NCI-H524 treated with DMSO at 0.1 percent for 48 hours (cell line): ENCODE measurements at regions not wholly inside any gene's neighbourhood (a gene's known extent, or its start where the extent isn't known, plus 50 kb on each side); places are given as distances from the start of the nearest gene placed in this dataset.

Source experiments
- DNase-seq: peaks from one replicate; lab custom pipeline; 2025; lab: John Stamatoyannopoulos, UW

DNA sequence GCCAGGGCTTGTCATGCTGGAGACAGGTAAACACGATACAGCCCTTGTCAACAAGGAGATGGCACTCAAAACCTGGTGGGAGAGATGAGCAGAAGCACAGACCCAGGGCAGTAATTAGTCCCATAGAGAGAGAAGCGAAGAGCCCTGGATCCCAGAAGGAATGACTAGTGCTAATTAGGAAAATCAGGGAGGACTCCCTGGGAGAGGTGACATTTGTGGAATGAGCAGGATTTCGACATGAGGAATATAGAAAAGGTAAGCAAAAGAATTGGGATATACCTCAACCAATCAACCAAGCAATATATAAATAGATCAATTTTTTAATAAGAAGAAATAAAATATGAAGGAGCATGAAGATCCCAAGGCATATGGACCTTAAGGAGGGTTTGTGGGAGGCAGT is 98.5 kb upstream of the GJB5 start:
- no peak for DNase-seq

DNA sequence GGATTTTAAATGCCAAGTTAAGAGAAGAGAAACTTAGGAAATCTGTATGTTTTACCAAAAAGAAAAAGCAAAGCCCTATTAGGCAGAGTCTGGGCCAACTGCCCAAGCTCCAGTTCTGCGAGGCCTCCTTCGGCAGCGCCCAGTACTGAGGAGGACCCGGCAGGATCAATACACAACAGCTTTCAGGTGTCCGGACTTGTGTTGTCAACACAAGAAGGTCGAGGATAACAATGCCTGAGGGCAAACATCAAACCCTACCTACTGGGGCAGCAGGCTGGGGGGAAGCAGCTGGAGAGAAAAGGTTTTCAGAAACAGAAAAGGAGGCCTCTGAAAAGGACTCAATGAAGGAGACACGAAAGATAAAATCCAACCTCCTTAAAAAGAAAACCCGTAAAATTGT is 98.1 kb upstream of the GJB5 start:
- no peak for DNase-seq

DNA sequence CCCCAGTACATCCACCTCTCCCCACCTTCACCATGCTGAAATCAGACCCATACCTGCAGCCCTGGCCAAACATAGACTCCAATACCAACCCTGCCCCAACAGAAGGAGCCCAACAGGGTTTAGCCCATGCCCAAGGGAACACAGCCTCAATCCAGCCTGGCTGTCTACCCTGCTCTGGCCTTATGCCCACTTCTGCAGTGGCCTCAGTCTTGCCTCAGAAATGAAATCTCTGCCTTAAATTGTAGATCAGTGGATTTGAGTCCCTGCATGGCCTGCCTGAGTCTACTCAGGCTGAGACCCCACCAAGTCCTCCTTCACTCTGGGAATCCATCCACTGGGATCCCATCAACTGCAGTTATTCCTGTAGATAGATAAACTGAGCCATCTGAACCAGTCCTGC is 97.6 kb upstream of the GJB5 start:
- no peak for DNase-seq

DNA sequence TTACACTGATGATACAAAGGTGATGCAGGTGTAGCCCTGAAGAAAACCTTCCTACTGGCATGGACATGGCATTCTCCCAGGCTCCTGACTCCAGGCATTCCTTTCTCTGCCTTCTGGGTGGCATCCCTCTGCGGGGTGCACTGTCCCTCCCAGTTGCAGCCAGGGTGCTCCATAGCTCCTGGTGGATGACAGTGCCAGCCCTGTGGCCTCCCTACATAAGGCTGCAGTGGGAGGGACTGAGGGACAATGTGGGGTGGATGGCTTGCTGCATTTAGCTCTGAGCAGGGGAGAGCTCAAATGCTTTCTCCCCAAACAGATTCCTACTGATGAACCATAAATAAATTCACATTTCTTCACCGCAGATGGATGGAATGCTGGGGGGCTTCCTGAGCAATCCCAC is 97.0 kb upstream of the GJB5 start:
- DNase-seq, result no peak

DNA sequence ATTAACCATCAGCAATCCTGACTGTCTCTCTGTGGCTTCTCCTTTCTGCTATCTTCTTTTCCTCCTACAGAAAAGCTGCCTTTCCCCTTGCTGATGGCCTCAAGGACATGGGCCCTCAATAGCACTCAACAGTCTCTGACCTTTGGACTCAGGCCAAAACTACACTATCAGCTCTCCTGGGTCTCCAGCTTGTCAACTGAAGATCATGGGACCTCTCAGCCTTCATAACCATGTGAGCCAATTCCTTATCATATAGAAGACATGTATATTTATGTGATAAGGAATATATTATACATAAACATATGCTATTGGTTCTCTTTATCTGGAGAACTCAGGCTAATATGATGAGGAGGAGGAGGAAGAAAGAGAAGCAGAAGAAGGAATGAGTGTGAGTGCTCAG is 91.8 kb upstream of the GJB5 start:
- DNase-seq, result no peak

DNA sequence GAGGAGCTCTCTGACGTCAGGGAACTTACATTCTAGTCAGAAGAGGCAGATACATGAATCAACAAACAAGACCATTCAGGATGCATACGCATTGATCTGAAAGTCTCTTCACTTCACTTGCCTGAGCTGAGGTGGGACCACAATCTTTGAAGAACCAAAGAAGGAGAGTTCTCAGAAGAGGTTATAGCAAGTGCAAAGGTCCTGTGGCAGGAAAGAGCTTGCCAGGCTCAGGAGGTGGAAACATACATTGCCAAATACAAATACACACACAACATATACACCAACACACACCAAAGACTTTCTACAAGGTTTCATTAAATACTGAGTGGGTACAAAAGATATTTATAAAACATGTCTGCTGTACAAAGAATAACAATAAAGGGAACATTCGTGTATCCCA is 86.8 kb upstream of the GJB5 start:
- no peak for DNase-seq

DNA sequence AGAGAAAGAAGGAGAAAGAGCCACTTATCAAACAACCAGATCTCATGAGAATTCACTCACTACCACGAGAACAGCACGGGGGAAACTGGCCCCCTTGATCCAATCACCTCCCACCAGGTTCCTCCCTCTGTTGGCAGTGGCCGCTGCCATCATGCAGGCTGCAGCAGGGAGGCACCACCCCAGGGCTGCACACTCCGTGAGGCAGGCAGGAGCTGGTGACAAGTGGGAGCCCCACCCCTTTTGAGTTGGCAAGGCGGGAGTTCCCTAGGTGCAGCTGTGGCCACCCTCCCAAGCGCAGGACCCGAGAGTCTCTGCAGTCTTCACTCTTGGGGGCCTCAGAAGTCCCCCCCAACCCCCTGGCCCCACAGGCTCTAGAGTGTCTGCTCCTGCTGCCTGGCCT is 83.9 kb upstream of the GJB5 start:
- DNase-seq, result no peak

DNA sequence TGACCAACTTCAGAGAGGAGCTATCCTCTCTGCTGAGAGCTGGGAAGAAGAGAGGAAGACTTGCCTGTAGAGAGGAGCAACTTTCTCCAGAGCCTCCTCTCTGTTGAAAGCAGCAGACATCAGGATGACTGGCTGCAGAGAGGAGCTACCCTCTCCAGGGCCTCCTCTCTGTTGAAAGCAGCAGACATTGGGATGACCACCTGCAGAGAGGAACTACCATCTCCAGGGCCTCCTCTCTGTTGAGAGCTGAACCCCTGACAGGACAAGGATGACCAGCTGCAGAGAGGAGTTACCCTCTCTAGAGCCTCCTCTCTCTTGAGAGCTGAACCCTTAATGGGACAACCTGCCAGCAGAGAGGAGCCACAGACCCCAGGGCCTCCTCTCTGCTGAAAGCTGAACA is 83.0 kb upstream of the GJB5 start:
- no peak for DNase-seq

DNA sequence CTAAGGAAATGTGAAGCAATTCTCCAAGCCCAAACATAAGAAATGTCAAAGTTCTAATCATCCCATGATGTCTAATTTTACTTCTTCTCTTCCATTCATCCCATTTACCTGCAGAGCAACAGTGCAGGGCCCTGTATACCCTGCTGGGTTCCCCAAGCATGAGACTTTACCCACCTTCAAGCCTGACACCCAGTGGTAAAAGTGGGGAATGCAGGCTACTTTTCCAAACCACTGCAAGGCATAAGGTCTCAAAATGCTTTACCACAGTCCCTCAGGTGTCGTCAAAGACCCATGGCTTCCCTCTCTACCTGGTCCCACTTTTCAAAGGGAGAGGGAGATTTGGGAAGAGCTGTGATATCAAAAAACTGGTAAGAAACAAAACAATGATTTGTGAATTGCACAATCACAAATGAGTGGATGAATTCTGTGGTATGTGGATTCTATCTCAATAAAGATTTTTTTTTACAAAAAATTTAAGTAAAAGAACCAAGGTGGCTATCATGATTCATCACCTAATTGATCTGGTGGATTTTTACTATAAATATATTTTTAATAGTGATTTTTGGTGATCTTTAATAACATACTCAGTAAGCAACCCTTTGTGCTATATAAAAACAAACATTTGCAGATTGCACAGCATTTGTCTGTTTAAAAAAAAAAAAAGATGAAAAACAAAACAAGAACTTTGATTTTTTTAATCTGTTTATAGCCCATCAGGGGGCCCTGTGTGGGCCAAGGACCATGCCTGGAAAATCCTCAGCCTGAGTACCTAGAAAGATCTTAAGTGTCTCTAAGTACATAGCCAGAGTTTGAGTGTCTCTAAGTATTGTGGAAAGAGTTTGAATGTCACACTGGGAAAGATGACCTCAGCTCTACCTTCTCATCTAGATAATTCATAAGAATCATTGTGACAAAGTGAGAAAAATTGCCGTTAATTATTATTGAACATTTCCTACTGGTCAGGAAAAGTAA is 73.1 kb upstream of the GJB5 start:
- DNase-seq, result no peak

DNA sequence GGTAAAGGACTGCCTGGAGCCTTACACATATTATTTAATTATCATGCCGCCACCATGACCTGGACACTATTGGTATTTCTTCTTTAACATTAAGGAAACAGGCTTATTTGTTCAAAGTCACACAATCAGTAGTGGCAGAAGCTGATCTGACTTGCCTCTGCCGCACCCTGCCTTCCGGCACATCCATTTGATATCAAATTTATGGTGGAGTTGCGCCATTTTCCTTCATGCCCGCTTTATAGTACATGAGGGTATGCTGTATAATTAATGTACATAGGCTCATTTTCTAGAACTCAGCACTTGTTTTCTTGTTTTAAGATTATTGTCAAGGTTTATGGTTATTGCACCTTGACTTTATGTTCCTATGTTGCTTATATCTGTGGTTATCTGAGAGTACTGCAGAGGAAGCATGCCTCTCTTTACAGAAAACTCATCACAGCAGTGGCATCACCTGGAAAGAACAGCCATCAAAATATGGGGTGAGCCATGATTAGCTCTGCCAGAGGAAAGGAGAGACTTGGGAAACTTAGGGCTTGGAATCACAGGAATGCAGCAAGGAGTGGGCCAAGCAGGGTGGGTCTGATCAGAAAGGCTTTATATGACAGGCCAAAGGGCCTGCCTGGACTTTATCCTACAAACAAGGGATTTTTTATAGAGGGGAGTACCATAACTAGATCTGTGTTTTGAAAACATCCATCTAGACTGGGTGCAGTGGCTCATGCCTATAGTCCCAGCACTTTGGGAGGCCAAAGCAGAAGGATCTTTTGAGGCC is 72.2 kb upstream of the GJB5 start:
- no peak for DNase-seq

DNA sequence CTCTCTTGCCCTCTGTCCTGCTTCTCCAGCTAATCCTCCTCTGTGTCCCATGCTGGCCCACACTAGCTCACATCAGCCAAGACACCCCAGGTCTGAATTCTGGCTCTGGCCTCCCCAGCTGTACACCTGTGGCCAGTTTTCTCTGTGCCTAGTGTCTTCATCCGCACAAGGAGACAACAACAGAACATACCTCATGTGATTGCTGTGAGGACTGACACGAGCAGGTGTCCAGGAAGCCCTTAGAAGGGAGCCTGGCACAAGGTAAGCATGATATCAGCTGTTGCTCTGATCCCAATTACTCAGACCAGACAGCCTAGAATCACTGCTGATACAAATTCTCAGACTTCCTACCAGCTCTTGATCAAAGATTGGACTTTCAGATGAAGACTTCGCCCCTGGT is 71.2 kb upstream of the GJB5 start:
- no peak for DNase-seq

DNA sequence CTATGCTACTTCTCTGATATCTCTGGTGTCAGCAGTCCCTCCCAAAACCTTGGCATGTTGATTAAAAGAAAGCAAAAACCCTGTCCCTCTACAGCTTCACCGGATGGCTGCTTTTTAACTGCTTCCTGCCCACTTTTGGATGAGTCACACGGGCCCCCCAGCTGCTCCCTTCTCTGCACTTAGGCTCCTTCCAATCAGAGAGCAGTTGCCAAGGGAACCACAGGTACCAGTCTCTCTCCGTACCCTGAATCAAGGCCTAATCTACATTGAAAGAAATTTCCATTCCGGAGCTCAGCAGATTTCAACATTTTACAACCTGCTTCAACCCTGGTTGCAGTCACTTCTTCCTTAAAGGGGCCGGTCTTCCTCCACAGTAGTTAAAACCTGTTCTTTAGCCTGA is 70.6 kb upstream of the GJB5 start:
- DNase-seq, result peak; percentile 45

DNA sequence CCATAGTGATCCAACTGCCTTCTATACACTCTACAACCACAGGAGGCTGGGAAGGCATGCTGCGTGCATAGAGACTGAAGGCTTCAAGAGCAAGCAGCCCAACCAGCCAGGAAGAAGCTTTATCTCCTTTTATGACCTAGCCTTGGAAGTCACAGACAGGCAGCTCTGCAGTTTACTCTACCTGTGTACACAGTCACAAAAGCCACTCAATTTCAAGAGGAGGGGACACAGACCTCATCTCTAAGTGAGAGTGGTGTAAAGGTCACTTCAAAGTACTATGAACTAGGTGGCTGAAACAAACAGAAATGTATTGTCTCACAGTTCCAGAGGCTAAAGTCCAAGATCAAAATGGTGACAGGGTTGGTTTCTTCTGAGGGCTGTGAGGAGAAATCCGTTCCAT is 69.6 kb upstream of the GJB5 start:
- no peak for DNase-seq

DNA sequence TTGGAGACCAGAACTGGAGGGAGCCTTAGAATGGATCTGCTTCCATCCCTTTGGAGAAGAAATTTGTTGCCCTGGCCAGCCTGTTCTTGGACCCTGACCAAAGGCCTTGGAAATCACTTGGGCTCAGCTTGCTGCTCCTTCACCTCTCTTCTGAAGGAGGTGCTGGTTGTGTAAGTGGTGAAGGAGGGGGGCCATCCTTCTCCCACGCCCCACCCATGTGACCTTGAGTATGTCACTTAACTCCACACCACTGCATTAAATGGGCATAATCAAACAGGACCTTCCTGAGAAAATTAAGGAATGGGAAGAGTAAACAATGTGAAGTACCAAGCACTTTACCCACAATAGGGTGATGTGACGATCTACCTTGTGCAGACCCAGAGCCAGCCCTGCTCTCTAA is 68.3 kb upstream of the GJB5 start:
- no peak for DNase-seq

DNA sequence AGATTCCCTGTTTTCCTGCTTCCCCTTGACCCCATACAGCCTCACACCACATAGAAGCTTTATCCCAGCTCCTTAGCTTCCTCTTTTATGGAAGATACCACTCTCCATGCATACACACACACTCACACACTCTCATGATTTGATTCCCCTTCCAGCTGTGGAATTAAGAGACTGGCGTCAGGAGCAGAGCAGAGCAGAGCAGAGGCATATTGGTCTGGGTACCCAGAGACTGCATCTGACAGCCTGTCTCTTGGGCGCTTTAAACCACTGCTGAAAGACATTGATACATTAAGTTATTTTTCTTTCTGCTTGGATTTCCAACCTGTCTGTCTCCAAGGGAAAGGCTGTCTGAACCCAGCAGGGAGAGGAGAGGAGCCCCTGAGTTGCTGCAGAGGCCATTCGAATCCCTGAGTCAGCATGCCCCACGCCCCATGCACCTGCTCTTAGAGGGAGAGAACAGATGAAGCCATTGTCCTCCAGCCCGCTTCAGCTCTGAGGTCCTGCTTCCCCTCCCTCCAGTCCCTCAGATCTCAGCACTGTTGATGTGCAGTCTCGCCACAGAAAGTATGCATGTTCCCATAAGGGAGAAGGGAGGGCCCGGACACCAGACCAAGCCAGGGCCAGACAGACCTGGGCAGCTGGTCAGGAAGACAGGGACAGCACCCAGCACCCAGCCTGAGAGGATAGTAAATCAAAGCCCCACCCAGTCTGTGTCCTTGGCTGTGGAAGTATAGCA is 66.7 kb upstream of the GJB5 start:
- no peak for DNase-seq

DNA sequence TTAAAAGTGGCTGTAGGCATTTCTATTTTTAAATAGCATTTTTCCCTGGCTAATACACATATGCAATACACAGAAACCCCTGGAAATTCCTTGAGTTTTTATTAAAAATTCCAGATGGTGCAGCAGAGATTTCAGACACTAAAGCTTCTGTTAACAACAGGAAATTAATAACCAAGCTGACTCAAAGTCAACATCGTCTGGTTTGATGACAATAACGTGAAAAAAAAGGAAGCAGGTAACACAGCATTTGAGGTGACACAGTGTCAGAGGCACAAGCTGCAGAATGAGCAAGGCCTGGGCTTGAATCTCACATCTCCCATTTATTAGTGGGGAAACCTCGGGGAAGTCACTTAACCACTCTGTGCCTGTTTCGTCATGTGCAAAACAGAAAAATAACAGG is 64.6 kb upstream of the GJB5 start:
- no peak for DNase-seq

DNA sequence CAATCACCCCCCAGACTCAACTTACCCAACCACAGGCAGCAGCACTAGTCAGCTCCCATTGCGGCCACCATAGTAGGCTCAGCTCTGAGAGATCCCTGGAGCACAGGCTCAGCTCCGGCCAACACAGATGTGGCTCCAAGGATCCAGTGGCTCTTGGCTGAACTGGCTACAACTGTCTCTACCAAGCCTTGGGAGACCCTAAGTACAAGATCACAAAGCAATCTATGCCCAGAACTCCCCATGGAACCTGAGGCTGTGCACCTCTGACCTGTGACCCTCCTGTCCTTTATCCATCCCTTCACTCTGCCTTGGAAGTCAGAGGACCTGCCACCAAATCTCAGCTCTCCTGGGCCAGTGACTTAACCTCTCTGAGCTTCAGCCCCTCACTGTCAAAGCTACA is 61.8 kb upstream of the GJB5 start:
- no peak for DNase-seq

DNA sequence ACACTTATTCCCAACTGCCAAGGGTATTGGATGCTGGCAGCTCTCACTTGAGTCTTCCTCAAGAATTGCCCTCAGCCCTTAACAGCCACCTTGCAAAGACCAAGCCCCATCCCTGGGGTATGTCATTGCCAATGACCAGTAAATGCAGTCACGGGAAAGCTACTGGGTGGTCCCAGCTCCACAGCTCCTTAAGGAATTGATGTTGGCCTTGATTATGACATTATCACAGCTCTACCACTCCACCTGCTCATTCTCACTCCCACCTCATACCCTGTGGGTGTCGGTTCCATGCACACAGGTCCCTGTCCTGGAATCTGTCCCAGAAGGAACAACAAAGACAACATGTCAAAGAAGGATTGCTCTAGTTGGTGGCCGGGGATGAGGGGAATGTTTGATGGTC is 60.5 kb upstream of the GJB5 start:
- no peak for DNase-seq

DNA sequence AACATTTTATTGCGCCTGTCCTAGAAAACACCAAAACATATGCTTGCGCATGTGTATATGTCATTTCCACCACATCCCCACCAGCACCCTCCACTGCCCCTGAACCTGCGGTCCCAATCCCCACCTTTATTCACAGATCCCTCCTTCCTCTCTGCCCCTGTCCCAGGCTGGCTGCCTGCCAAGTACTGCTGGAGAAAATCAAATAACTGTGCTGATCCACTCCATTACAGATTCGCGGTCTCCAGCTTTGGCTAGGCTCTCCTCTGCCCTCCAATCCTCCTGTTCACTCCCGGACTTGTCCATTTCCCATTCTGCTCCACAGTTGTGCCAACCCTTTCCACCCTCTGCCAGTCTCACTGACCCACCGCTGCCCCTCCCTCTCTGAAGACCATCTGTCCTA is 59.3 kb upstream of the GJB5 start:
- no peak for DNase-seq

DNA sequence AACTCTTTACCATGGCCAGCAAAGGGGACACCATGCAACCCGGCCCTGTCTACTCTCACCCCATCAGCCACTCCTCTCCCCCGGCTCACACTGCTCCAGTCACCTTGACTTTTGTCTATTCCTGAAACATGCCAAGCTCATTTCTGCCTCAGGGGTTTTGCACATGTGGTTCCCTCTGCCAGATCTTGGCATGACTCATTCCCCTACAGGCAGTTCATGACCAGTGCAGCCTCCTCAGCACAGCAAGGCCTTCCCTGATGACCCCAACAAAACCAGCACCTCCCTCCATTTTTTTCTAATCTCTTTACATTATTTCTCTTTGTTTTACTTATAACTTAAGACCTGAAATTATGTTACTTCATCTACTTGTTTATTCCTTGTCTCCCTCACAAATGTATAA is 58.6 kb upstream of the GJB5 start:
- no peak for DNase-seq

DNA sequence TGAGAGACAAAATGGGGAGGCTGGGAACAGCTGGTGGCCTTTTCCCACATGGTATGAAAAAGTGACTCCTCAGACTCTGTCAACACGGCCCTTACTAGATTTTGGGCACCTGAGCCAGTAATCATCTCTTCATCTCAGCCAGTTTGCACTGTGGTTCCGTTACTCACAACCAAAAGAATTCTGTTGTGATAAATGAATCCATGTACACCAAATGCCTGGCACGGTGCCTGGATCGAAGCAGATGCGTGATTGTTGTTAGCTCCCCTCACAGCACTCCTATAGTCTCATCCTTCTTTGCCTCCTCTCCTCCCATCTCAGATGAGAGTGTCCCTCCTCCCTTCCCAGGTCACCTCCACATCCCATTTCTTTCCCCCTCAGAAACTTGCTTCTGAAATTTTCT is 57.9 kb upstream of the GJB5 start:
- DNase-seq, result no peak

DNA sequence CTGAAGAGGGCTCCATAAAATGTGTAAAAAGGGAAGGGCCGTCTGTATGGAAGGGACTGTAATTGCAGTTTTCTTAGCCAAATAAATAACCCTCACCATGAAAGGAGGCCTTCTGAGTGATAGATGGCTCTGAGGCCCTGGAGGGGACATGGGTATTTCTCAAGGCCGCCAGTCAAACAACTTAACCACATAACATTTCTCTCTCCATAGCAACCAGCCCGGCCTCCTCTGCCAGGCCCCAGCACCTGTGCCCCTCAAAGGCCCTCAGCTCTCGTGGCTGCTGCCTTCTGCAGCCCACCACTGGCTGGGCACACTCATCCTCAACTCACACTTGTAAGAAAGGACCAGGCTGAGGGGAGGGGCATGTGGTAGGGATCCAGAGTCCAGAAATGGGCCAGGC is 57.0 kb upstream of the GJB5 start:
- no peak for DNase-seq
